ENCODE measurements at regions not wholly inside any gene's neighbourhood (a gene's known extent, or its start where the extent isn't known, plus 50 kb on each side); places are given as distances from the start of the nearest gene placed in this dataset.
"Not testable (repeated sequence)": the region's sequence is repeated elsewhere in the genome, so short reads cannot be mapped to it uniquely, and the experiment has no call there.

GRCh38 chr6:157727629-157728182 lies 95.3 kb upstream of the SNX9 start:
- no peak for DNase-seq

GRCh38 chr6:157728183-157728881 lies 94.7 kb upstream of the SNX9 start:
- DNase-seq: no peak

DNA sequence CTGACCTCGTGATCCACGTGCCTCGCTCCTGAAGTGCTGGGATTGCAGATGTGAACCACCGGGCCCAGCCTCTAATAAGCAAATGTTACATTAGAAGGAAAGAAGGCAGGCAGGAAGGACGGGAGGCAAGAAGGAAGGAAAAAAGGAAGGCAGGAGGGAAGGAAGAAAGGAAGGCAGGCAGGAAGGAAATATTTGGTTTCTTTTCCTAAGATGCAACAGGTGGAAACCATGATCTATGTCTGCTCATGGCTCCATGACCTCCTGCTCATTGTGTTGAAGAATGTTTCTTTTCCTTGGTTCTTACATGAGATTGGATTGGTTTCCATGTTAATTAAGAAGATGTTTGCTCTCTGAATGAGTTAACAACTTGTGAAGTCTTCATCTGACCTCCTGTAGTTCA lies 91.8 kb upstream of the SNX9 start:
- DNase-seq: no peak

DNA sequence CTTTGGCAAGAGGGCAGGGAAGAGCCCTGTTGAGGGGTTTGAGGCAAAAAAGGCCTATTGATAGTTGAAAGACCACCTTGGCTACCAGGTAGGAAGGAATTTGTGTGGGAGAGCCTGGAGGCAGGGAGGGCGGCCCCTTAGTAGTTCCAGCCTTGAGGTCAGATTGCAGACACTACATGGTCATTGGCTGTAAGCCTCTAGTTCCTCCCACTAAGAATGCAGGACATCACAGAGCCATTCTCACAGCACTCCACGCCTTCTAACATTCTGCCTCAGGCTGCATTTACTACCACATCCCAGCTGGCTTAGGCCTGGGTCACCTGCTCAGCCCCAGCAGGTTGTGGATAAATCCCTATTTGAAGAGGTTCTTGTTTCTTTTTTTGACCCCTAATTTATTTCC lies 91.0 kb upstream of the SNX9 start:
- DNase-seq: no peak

GRCh38 chr6:157732416-157733161 lies 90.5 kb upstream of the SNX9 start:
- no peak for DNase-seq

DNA sequence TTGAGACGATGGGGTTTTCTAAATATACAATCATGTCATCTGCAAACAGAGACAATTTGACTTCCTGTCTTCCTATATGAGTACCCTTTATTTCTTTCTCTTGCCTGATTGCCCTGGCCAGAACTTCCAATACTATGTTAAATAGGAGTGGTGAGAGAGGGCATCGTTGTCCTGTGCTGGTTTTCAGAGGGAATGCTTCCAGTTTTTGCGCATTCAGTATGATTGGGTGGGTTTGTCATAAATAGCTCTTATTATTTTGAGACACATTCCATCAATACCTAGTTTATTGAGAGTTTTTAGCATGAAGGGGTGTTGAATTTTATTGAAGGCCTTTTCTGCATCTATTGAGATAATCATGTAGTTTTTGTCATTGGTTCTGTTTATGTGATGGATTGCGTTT lies 86.5 kb upstream of the SNX9 start:
- not testable (repeated sequence) for DNase-seq

GRCh38 chr6:157741321-157741947 lies 81.6 kb upstream of the SNX9 start:
- no peak for DNase-seq

GRCh38 chr6:157741948-157742556 lies 81.0 kb upstream of the SNX9 start:
- no peak for DNase-seq

DNA sequence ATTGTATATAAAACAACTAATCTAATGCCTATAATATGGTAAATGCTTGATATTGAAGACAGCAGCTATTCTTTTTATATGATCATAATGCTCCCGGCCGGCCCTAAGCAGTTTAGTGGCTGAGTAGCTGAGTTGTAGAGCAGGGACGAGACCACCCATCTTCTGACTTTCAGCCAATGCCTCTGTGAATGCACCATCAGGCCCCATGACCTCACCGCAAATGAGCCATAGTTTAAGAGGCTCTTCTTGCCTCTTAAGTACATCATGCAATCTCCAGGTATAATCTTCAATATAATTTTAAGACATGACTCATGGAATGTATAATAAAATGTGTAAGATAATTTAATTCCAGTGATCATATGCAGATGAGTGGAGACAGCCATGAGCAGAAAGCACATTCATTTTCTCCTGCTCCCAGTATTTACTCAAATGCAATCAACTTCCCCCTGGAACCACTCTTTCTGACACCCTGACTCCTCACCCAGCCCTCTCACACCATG lies 78.9 kb upstream of the SNX9 start:
- DNase-seq: no peak

GRCh38 chr6:157746897-157747296 lies 76.1 kb upstream of the SNX9 start:
- no peak for DNase-seq

DNA sequence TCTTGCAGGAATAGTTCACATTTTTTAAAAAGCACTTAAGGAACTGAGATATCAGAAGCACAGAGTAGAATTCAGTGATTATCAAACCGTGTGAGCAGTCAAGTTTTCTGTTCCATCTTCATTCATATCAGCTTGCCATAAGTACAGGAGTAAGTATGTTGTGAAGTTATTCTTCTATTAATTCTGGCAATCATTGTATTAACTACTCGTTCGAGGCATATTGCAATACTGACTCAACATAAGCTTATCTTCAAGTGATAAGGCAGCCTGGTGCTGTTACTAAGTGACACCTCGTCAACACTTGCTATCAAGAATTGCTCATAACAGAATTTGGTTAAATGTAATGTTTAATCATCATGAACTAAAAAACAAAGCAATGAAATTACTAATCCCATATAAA lies 75.7 kb upstream of the SNX9 start:
- DNase-seq: no peak

DNA sequence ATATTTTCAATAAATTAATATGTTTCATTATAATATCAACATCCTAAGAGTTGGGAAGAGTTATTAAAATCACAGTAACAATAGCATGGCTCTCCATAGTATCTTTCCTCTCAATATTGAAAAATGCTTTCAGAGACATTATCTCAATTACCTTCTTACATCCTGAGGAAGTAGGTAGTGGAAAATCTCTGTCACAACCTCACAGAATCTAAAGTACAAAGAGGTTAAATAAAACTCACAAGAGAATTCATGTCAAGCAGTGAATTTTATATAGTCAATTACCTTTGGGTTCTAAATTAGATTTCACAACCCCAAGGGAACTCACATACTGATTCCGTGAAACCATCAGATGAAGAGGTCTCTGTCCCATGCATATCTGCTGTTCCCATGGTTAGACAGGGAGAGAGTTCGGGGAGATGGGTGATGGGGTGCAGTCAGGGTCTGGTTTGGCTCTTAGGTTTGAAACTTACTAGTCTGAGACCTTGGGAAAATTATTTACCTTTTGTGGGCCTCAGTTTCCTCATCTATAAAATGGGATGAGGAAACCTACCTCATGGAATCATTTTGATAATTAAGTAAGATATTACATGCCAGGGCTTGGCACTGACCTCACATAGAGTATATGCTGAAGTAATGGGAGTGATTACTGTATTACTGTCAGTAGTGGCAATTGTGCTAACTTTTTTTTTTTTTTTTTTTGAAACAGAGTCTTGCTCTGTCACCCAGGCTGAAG lies 74.0 kb upstream of the SNX9 start:
- DNase-seq: no peak

DNA sequence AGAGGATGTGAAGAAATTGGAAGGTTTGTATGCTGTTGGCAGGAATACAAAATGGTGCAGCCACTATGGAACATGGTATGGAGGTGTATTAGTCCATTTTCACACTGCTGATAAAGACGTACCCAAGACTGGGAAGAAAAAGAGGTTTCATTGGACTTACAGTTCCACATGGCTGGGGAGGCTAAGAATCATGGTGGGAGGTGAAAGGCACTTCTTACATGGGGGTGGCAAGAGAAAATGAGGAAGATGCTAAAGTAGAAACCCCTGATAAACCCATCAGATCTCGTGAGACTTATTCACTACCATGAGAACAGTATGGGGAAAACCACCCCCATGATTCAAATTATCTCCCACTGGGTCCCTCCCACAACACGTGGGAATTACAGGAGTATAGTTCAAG lies 72.1 kb upstream of the SNX9 start:
- DNase-seq: not testable (repeated sequence)

DNA sequence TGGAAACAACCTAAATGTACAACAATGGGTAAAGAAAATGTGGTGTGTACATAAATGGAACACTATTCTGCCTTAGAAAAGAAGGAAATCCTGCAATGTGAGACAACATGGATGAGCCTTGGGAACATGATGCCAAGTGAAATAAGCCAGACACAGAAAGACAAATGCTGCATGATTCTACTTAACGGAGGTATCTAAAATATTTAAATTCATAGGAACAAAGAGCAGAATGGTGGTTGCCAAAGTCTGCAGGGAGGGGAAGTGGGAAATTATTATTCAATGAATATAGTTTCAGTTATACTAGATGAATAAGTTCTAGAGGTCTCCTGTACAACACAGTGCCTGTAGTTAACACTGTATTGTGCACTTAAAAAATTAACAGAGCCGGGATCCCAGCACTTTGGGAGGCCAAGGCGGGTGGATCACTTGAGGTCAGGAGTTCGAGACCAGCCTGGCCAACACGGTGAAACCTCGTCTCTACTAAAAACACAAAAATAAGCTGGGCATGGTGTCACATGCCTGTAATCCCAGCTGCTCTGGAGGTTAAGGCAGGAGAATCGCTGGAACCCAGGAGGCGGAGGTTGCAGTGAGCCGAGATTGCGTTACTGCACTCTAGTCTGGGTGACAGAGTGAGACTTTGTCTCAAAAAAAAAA lies 71.4 kb upstream of the SNX9 start:
- no peak for DNase-seq

GRCh38 chr6:157752879-157753278 lies 70.2 kb upstream of the SNX9 start:
- DNase-seq: not testable (repeated sequence)

DNA sequence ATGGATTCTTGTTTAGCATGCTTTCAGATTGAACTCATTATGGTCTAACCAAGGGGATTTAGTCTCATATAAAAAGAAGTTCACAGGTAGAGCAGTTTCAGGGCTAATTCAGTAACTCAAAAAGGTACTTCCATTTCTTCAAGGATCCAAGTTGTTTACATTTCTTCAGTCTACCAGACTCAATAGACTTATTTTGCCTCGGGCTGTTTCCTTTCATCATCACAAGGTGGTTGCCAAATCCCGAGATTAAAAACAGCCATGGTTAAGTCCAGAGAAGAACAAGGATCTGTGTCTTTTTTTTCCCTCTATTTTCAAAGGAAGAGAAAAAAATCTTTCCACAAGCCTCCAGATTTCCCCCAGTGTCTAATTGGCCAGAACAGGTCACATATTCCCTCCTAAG lies 69.8 kb upstream of the SNX9 start:
- no peak for DNase-seq

- not testable (repeated sequence) for DNase-seq
Observed at GRCh38 chr6:157753801-157754200, 69.2 kb upstream of the SNX9 start.

GRCh38 chr6:157754351-157754750 lies 68.7 kb upstream of the SNX9 start:
- no peak for DNase-seq

DNA sequence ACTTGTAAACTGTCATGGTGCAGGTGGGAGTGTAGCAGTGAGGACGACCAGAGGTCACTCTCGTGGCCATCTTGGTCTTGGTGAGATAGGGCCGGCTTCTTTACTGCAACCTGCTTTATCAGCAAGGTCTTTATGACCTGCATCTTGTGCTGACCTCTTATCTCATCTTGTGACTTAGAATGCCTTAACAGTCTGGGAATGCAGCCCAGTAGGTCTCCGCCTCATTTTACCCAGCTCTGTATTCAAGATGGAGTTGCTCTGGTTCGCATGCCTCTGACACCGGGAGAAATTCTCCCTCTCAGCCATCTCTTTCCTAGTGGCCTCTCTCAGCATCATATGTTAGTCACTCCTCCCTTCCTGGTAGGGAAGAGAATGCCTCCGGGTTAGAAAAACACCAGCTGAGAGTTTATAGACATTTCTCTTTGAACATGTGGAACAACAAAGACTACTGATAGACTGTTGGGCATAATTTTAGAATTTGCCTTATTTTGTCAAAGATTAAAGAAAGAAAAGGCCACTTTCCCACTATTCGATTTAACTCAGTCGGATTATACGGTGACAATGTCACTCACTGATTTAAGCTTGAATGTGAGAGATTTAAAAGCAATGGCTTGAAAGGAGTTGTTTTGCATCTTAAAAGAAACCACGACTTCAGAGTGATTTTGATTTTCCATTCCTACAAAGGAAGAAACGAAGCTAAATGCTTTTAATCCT lies 67.9 kb upstream of the SNX9 start:
- DNase-seq: no peak

DNA sequence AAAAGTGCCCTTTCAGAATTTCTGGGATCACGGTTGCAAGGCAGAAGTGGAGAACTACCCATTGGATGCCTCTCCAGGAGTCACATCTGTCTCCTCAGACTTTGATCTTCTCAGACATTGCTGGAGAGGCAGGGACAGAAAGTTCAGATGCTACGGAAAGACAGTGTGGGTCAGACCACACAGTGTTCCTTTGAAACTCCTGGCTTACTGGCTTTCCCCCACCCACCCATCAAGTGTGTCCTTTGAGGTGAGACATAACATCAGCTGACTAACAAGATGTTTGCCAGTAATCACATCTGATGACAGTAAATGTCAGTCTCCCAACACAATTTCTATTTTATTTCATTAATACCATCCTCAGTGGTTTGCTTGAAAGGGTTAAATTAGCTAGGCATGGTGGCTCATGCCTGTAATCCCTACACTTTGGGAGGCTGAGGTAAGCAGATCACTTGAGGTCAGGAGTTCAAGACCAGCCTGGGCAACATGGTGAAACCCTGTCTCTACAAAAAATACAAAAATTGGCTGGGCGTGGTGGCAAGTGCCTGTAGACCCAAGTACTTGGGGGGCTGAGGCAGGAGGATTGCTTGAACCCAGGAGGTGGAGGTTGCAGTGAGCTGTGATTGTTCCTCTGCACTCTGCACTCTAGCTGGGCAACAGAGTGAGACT lies 67.2 kb upstream of the SNX9 start:
- no peak for DNase-seq
